Tibial nerve (tissue), 4 donors: ENCODE measurements at regions not wholly inside any gene's neighbourhood (a gene's known extent, or its start where the extent isn't known, plus 50 kb on each side); places are given as distances from the start of the nearest gene placed in this dataset.
A peak's percentile ranks its signal among the peaks of the same experiment; 100 is the strongest.

ENCODE experiments used
- DNase-seq, 2 donors: peaks; one replicate each; pipeline ENCODE4 v3.0.0-alpha.2; 2019; ENCODE audit warnings: low spot score in 2 of 2
- H3K27ac ChIP-seq, 4 donors: fragments of 200-600 bp; sonication (generic) in 3 of 4; one replicate each; pipeline ENCODE4 v1.5.1; 2017 to 2019; ENCODE audit warnings: mild to moderate bottlenecking in 1 of 4
- H3K27me3 ChIP-seq, 2 donors: fragments of 200-600 bp; sonication (generic) in 1 of 2; one replicate each; pipeline versions ENCODE4 v1.5.1 to v1.6.0; 2017 to 2019
- H3K36me3 ChIP-seq, 3 donors: fragments of 200-600 bp; sonication (generic); one replicate each; pipeline ENCODE4 v1.5.1; 2018 to 2019
- H3K4me1 ChIP-seq, 4 donors: fragments of 200-600 bp; sonication (generic) in 3 of 4; one replicate each; pipeline ENCODE4 v1.5.1; 2017 to 2019
- H3K4me3 ChIP-seq, 4 donors: fragments of 200-600 bp; sonication (generic) in 3 of 4; one replicate each; pipeline ENCODE4 v1.5.1; 2017 to 2019; ENCODE audit warnings: mild to moderate bottlenecking in 1 of 4, moderate library complexity in 1 of 4
- H3K9me3 ChIP-seq, 4 donors: fragments of 200-600 bp; sonication (generic) in 3 of 4; one replicate each; pipeline ENCODE4 v1.5.1; 2017 to 2019
- EP300 ChIP-seq, 2 donors: sonication (generic); formaldehyde crosslinking; IDR thresholded peaks; one replicate each; pipeline ENCODE4 v1.6.1; 2017; ENCODE audit warnings: antibody characterized with exemption in 2 of 2, mild to moderate bottlenecking in 1 of 2
- POLR2A ChIP-seq, 2 donors: fragments of 450-650 bp; IDR thresholded peaks; one replicate each; pipeline ENCODE4 v1.6.1; 2017; ENCODE audit warnings: antibody characterized with exemption in 2 of 2, mild to moderate bottlenecking in 2 of 2, moderate library complexity in 2 of 2
- WGBS, 2 donors: methylation state at CpG; one replicate each; pipeline ENCODE4 v1.1.5; 2018; 5-methylcytosine and 5-hydroxymethylcytosine counted together
- TF ChIP-seq, protein P1 (sequence below), 5 experiments: fragments of 200-600 bp in 3 of 5; fragments of 450-650 bp in 2 of 5; sonication (generic) in 3 of 5; IDR thresholded peaks; one replicate each; pipeline ENCODE4 v1.5.1; 2016 to 2019; ENCODE audit warnings: antibody characterized with exemption in 5 of 5, mild to moderate bottlenecking in 3 of 5, moderate library complexity in 2 of 5

- H3K27ac ChIP-seq: no peak overlapping the region
- H3K36me3 ChIP-seq: no peaks in the 10 kb centered on the region
- no peak for DNase-seq
- no peaks in the 10 kb centered on the region for H3K4me1 ChIP-seq
- no peak overlapping the region for H3K4me3 ChIP-seq
- 88 to 94% methylated on average over 2 of the region's 2 CpGs for WGBS, 2 donors
- no peaks in the 10 kb centered on the region for H3K27me3 ChIP-seq
- no peaks in the 10 kb centered on the region for H3K9me3 ChIP-seq
- no peak for TF ChIP-seq POLR2A (IDR thresholded peaks at IDR 0.05)
- TF ChIP-seq EP300 (IDR thresholded peaks at IDR 0.05): no peak
- TF ChIP-seq, protein P1, sequence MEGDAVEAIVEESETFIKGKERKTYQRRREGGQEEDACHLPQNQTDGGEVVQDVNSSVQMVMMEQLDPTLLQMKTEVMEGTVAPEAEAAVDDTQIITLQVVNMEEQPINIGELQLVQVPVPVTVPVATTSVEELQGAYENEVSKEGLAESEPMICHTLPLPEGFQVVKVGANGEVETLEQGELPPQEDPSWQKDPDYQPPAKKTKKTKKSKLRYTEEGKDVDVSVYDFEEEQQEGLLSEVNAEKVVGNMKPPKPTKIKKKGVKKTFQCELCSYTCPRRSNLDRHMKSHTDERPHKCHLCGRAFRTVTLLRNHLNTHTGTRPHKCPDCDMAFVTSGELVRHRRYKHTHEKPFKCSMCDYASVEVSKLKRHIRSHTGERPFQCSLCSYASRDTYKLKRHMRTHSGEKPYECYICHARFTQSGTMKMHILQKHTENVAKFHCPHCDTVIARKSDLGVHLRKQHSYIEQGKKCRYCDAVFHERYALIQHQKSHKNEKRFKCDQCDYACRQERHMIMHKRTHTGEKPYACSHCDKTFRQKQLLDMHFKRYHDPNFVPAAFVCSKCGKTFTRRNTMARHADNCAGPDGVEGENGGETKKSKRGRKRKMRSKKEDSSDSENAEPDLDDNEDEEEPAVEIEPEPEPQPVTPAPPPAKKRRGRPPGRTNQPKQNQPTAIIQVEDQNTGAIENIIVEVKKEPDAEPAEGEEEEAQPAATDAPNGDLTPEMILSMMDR (IDR thresholded peaks at IDR 0.05): no peak
Observed at GRCh38 chr4:145316897-145317574, 136.6 kb upstream of the OTUD4 start.

DNA sequence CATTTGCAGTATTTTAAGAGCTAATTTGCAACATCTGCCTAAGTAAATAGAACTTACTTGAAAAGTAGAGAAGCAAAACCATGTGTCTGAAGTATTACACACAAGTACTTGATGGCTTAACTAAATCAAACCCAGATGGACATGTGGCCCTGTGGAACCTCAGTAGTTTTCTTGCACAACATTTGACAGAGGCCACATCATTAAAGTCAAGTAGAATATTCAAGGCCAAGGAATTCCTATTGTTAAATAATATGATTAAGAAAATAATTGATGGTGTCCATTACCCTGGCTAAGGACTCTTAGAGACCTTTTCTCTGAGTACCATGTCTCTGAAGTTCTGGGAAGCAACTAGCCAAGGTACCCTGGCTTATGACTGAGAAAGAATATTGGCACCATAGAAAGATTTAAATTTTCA lies 135.4 kb upstream of the OTUD4 start:
- no peak for TF ChIP-seq POLR2A (IDR thresholded peaks at IDR 0.05)
- TF ChIP-seq EP300 (IDR thresholded peaks at IDR 0.05): no peak
- TF ChIP-seq, protein P1 (IDR thresholded peaks at IDR 0.05): no peak
- no peaks in the 10 kb centered on the region for H3K36me3 ChIP-seq
- peak in 1 of 2 donors; percentile 19 for DNase-seq
- no peak overlapping the region for H3K4me3 ChIP-seq
- H3K4me1 ChIP-seq: no peaks in the 10 kb centered on the region
- no peaks in the 10 kb centered on the region for H3K27me3 ChIP-seq
- H3K9me3 ChIP-seq: no peaks in the 10 kb centered on the region
- no peak overlapping the region for H3K27ac ChIP-seq

GRCh38 chr4:145308598-145308997 lies 128.2 kb upstream of the OTUD4 start:
- Histone ChIP-seq H3K36me3 (no peaks in the 10 kb centered on the region), H3K27me3 (no peaks in the 10 kb centered on the region), H3K9me3 (no peaks in the 10 kb centered on the region), H3K27ac (no peak overlapping the region), H3K4me1 (no peaks in the 10 kb centered on the region), H3K4me3 (no peak overlapping the region)
- DNase-seq: no peak
- WGBS, 2 donors: 39 to 57% methylated on average over 3 of the region's 3 CpGs
- TF ChIP-seq, protein P1 (IDR thresholded peaks at IDR 0.05): no peak
- TF ChIP-seq EP300 (IDR thresholded peaks at IDR 0.05) (no peak), POLR2A (IDR thresholded peaks at IDR 0.05) (no peak)

DNA sequence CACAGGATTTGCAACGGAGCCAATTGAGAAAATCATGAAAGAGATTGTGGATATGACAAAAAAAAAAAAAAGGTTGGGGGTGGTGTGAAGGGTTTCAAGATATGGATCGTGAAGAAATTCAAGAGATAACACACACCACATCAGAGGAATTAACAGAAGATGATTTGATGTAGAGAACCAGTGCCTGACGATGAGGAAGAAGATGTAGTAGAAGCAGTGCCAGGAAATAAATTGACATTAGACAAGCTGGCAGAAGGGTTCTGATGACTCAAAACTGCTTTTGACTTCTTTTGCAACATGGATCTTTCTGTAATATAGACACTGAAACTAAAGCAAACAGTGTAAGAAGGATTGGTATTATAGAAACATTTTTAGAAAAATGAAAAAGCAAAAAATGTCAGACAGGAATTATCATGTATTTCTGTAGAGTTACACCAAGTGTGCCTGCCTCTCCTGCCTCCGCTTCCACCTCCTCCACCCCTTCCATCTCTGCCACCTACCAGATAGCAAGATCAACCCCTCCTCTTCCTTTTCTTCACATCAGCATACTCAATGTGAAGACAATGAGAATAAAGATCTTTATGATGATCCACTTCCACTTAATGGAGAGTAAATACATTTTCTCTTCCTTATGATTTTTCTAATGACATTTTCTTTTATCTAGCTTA lies 127.5 kb upstream of the OTUD4 start:
- Histone ChIP-seq H3K4me3 (no peak overlapping the region), H3K4me1 (no peaks in the 10 kb centered on the region), H3K36me3 (no peaks in the 10 kb centered on the region), H3K27me3 (no peaks in the 10 kb centered on the region), H3K27ac (no peak overlapping the region), H3K9me3 (no peaks in the 10 kb centered on the region)
- WGBS, 2 donors: 67 to 89% methylated on average over 4 of the region's 4 CpGs
- no peak for DNase-seq
- TF ChIP-seq POLR2A (IDR thresholded peaks at IDR 0.05): no peak
- TF ChIP-seq EP300 (IDR thresholded peaks at IDR 0.05): no peak
- TF ChIP-seq, protein P1 (IDR thresholded peaks at IDR 0.05): no peak

DNA sequence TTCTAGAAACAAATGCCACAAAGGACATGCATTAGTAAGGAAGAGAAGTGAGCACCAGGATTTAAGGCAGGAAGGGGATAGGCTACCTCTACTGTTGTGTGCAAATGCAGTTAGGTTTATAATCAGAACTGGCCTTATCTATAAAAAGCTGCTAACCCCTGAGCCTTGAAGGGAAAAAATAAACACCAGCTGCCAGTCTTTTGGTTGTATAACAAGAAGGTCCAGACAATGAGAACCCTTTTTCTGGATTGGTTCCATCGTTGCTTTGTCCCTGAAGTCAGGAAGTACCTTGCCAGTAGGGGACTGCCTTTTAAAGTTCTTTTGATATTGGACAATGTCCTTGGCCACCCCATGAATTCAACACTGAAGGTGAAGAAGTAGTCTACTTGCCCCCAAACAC lies 126.7 kb upstream of the OTUD4 start:
- Histone ChIP-seq H3K27ac (no peak overlapping the region), H3K36me3 (no peaks in the 10 kb centered on the region), H3K4me3 (no peak overlapping the region), H3K9me3 (no peaks in the 10 kb centered on the region), H3K27me3 (no peaks in the 10 kb centered on the region), H3K4me1 (no peaks in the 10 kb centered on the region)
- WGBS, 2 donors: 74 to 83% methylated on average over 1 of the region's 1 CpG
- no peak for DNase-seq
- TF ChIP-seq POLR2A (IDR thresholded peaks at IDR 0.05) (no peak), EP300 (IDR thresholded peaks at IDR 0.05) (no peak)
- TF ChIP-seq, protein P1 (IDR thresholded peaks at IDR 0.05): no peak
